PFSK-1 (cell line): ENCODE measurements at regions not wholly inside any gene's neighbourhood (a gene's known extent, or its start where the extent isn't known, plus 50 kb on each side); places are given as distances from the start of the nearest gene placed in this dataset.

Experiments used
- FOXP2 ChIP-seq: optimal IDR thresholded peaks from 2 replicates; pipeline ENCODE3; 2011; ENCODE audit warnings: borderline replicate concordance, control low read depth, inconsistent platforms; ENCODE audit not compliant: insufficient read depth; ENCODE audit errors: extremely low read length, extremely low read depth
- POLR2AphosphoS5 ChIP-seq: IDR thresholded peaks from 2 replicates; pipeline ENCODE4 v1.6.1; 2012; ENCODE audit warnings: low read depth, mild to moderate bottlenecking, control low read depth, low read length, moderate library complexity
- REST ChIP-seq, 2 experiments: IDR thresholded peaks; 2 replicates each; pipeline versions ENCODE4 v1.6.1 to v1.8.0; 2011 to 2012; ENCODE audit warnings: low read depth in 2 of 2, low read length in 2 of 2, control low read depth in 1 of 2, inconsistent platforms in 1 of 2, mild to moderate bottlenecking in 1 of 2, moderate library complexity in 1 of 2; ENCODE audit not compliant: insufficient read depth in 1 of 2

- TF ChIP-seq POLR2AphosphoS5 (no peak), REST (IDR thresholded peaks at IDR 0.05; ENCODE audit: insufficient read depth in 1 of 2, low read depth in 2 of 2, low read length in 2 of 2) (no peak), FOXP2 (no peak)
These were observed 1505.3 kb upstream of the WWC1 start for GRCh38 chr5:166786178-166786577.
